Stimulated activated CD8-positive, alpha-beta memory T cell treated with anti-CD3 and anti-CD28 coated beads, Interleukin-15, amount 100 ng/mL, for 4 hours (primary cell): ENCODE measurements at regions not wholly inside any gene's neighbourhood (a gene's known extent, or its start where the extent isn't known, plus 50 kb on each side); places are given as distances from the start of the nearest gene placed in this dataset.

Experiments used
- DNase-seq, 2 donors: peaks; one replicate each; pipeline ENCODE4 v3.0.0-alpha.2; 2020; ENCODE audit warnings: low read depth in 2 of 2

GRCh38 chr21:15526798-15527197 lies 203.0 kb upstream of the USP25 start:
- DNase-seq: no peak

DNA sequence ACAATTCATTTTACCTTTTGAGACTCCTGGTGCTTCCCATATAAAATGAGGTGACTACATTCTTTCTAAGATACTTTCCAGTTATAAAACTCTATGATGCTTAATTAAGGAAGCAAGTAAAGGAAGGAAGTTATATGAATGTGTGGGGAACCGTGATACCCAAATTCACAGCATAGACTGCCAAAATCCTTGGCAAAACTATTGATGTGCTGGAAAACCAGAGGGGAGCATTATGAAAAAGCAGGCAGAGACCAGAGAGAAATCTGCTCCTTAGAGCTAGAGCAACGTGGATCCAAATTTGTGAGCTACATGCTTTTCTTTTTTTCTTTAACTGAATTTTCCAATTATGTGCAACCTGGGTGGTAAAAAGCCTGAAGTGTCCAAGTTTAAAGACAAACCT lies 201.4 kb upstream of the USP25 start:
- no peak for DNase-seq

DNA sequence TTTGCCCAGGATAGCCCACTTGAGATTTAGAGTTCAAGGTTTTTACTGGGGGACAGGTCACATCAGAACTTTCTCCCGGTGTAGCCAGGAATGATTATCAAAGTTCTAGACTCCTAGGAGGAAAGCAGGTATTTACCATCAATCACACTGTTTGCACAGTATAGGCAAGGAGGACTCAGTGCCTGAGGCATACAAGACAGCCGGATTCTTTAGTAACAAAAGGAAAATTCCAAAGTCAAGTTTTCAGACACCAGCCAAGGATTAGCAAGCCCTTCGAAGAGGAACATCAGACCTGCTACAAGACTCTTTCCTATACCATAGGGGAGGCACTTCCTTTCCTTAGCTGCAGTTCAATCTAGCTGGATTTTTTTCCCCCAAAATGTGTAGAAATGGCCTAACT lies 197.8 kb upstream of the USP25 start:
- DNase-seq: no peak

- no peak for DNase-seq
Observed at GRCh38 chr21:15533618-15534017, 196.2 kb upstream of the USP25 start.

GRCh38 chr21:15534450-15534886 lies 195.3 kb upstream of the USP25 start:
- DNase-seq: no peak

DNA sequence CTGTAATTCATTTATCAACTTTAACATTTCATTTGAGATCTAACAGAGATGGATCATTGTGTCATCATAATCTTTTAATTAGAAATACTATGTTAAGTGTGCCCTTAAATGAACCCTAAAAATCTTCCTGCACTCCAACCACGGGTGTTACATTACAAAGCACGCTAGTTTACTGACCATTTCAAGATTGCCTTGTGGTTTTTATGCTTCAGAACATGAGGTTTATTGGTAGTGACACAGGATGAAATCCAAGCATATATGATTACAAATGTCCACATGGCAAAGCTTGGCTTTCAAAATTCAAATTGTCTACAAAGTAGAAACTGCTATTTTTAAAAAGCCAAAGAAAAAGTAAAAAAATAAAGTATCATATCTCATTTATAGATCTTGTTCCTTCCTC lies 190.4 kb upstream of the USP25 start:
- no peak for DNase-seq

DNA sequence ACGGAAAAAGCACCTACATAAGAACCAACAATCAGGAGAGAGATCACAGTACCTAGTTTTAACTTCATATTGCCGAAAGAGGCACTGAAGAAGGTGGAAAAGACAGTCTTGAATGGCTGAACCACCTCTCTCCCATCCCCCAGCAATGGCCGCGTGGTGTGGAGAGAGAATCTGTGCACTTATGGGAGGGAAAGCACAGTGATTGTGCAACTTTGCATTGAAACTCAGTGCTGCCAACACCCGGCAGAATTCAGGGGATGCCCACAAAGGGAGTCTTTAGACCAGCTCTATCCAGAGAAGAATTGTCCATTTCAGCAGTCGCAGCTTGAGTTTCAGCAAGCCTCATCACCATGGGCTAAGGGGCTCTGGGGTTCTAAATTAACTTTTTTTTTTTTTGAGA lies 186.3 kb upstream of the USP25 start:
- no peak for DNase-seq

GRCh38 chr21:15549671-15550070 lies 180.1 kb upstream of the USP25 start:
- no peak for DNase-seq

GRCh38 chr21:15552914-15553494 lies 176.8 kb upstream of the USP25 start:
- DNase-seq: no peak

DNA sequence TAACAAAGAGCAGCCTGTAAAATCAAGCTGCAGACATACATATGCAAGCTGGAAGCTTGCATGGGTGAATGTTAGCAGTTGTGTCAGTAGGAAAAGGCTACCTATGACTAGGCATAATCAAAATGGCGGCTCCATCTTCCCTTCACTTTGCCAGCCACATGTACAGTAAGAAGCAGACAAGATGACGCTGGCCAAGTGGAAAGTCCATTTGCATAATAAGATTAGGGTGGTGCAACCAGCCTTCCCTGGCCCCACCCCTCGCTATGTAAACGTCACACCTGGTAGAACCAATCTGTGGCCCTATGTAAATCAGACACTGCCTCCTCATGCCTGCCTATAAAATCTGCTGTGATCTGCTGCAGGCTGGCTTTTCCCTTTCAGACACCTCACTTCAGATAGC lies 171.9 kb upstream of the USP25 start:
- no peak for DNase-seq

DNA sequence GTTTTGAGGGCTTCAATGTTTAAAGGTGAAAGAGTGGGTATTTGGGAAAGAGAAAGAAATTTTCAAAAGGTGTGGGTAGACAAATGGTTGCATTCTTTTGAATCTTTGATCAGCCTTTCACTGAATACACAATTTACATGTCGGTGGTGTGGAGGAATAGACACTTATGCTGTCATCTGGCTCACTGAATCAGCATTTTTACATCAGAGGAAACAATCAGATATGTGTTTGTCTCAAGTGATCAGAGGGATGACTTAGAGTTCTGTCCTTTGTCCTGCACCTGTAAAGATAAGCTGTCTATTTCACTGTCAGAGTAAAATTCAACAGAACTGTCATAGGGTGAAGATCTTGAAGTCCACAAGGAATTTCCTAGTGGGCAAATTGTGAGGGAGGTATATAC lies 170.9 kb upstream of the USP25 start:
- DNase-seq: no peak

DNA sequence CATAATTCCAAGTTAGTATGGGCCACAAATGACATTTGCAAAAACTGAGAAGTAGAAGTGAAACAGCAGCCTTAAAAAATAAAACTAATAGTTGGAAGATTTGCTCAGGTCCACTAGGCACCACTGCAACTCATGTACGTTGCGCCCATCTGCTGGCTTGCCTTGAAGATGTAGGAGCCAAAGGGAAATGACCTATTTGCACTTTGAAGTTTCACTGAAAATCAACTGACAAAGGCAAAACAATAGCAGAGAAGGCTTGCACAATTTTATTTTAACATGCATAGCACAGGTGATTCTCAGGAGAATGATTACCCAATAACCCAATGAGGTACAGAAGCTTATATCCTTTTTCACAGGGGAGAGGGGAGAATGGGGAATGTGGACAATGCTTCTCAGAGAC lies 170.1 kb upstream of the USP25 start:
- DNase-seq: no peak

- DNase-seq: no peak
Observed at GRCh38 chr21:15560383-15561056, 169.3 kb upstream of the USP25 start.

- DNase-seq: no peak
Observed at GRCh38 chr21:15562748-15563147, 167.0 kb upstream of the USP25 start.

GRCh38 chr21:15564907-15565306 lies 164.9 kb upstream of the USP25 start:
- no peak for DNase-seq

DNA sequence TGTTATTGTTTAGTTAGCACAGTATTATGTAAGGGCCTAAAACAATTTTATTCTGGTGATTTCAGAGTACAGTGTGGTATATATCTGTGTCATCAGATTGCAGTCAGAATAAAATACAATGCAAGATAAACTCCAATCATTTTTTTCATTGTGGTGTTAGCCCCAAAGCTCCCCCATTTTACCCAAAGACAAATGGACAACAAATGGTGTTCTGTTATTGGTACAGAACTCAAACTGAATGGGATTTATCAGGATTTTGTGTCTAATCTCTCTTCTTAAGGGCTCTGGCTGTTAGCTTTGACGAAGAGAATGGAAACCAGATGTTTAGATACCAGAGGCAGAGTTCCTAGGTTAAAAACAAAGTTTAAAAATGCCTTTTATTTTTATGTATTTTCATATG lies 163.1 kb upstream of the USP25 start:
- DNase-seq: no peak

DNA sequence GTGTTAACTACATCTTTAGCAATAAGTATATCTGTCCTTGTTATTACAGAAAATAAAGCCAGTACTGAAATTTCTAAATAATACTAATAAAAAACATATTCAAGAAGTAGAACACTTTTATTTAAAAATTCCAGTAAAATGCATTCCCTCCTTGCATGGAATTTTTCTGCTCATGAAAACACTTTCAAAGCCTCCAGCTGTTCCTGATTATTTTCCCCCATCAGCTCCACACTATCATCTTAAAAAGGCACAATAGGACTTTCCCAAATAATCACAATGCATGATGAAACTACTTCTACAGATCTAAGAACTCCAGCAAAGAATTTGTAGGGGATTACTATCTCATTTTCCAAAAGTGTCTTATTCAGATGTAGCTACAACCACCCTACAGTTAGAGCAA lies 162.6 kb upstream of the USP25 start:
- DNase-seq: no peak

DNA sequence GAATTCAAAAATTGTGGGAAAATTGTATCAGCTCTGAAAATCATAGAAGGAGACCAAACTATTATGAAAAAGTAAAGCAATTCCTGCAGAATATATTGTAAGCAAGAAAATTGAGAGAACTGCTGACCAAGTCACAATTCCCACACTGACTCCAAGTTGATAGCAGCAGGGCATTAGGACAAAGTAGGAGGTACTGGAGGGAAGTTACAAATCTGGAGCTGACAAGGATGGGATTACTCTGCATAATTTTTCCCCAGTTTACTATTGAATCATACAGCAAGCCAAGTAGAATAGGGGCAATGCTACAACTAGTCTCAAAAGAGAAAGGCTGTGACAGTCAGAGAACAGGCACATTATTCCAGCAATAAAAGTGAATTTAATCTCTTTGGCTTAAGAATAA lies 161.3 kb upstream of the USP25 start:
- DNase-seq: no peak

DNA sequence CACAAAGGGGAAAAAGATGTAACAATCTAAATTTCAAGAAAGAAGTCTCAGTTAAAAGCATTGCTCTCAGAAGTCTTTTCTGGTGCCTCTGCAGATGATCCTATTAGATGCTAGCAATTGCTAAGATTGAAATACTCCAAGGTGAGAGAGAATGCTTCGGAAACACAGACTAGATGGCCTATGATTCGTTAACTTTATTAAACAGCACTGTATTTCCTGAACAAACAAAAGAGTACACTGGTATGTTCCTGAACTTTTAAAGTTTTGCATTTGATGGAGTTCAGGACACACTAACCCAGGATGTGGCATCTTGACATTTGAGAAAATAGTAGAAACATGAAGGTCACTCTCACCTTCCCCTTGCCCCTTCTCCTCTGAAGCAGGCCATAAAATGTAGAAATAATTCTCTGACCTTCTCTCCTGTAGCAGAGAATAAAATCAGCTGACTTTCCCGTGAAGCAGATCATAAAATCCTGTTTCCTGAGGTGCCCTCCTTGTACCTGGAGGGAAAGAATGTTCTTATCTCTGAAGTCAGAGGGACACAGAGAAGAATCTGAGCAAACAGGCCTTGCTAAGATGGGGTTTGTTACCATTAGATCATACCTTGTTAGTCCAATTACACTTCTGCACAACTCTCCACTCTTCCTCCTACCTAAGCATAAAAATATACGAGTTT lies 142.9 kb upstream of the USP25 start:
- no peak for DNase-seq

GRCh38 chr21:15592271-15592860 lies 137.4 kb upstream of the USP25 start:
- DNase-seq: no peak

GRCh38 chr21:15592957-15593356 lies 136.8 kb upstream of the USP25 start:
- DNase-seq: no peak

- no peak for DNase-seq
Observed at GRCh38 chr21:15601390-15601789, 128.4 kb upstream of the USP25 start.

GRCh38 chr21:15604413-15604812 lies 125.4 kb upstream of the USP25 start:
- DNase-seq: no peak
